HG02943 (cell line): ENCODE measurements at regions not wholly inside any gene's neighbourhood (a gene's known extent, or its start where the extent isn't known, plus 50 kb on each side); places are given as distances from the start of the nearest gene placed in this dataset.

Experiments
- ATAC-seq: cut with Tn5 transposase; IDR thresholded peaks from one replicate; pipeline ENCODE4 v1.9.1; 2021; ENCODE audit warnings: mild to moderate bottlenecking, low read depth, moderate library complexity; ENCODE audit not compliant: unreplicated experiment

DNA sequence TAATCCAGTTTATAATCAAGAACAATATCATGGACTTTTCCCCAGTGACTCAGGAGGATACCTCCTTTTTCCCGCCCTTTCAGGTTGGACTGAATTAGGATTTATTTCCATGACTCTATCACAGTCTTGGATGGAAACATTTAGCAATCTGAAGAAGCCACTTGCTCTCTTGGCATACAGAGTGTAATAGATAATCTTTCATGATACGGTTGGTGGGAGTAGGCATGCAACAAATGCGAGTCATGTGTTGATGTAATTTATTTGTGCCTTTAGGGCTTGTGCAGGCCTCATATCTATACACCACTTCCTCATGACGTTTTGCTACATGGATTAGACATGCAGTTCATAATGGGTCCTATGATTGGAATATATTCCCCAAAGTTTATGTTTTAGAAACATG is 54.2 kb upstream of the MCTP2 start:
- no peak for ATAC-seq

DNA sequence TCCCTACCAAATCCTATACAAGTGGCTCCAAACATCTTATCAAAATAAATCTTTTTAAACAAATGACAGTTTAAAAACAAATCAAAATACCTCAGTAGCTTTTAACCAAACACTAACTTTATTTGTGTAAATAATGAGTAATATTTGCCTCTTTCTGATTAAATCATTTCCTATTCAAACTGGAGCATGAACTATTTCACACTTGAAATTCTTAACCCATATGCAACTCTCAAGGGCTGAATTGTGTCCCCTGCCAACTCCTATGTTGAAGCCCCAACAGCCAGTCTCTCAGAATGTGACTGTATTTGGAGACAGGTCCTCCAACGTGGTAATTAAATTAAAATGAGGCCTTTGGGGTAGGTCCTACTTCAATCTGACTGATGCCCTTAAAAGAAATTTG is 55.9 kb upstream of the MCTP2 start:
- no peak for ATAC-seq

DNA sequence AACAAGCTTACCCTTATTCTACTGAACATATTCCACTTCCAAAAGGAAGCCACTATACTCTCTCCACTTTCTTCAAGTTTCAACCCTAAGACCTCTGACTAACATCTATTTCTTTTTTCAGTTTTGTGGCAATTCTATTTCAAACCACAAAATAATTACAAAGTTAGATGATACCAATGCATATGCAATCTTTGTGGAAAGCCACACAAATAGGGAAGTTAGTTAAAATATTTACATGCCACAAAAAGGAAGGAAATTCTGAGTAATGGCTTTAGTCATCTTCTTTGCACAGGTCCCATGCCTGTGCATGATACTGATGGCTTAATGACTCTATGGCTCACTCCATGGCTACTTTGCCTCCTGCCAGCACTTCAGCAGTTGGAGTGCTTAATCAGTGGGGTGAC is 57.0 kb upstream of the MCTP2 start:
- peak; percentile 66 for ATAC-seq

DNA sequence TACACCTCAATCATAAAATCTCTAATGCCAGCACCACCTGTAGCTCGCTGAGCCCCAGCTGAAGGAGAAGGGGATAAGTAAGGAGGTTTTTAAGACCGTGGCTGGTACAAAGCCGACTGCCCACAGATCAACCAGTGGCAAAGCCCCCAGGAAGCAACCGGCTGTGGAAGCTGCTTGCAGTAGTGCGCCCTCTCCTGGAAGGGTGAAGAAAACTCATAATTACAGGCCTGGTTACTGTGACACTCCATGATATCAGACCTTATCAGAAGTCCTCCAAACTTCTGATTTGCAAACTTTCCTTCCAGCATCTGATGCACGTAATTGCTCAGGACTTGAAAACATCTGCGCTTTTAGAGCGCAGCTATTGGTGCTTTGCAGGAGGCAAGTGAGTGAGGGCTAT is 63.1 kb upstream of the MCTP2 start:
- ATAC-seq = no peak

DNA sequence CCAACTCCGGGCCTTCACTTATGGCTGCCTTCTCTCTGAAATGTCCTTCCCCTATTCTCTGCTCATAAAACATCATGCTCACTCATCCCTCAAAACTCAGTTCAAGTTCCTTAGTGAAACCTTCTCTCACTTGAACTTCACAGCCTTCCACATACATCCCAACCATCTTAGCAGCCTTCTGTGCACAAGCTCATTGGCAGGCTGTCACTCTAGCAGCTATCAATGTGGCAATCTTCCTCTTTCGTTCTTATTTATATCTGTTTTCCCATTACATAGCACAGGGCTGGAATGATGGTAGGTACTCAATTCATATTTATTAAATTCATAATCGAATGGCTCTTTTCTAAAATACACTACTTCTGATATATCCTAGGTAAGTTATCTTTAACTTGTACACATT is 66.4 kb upstream of the MCTP2 start:
- no peak for ATAC-seq

DNA sequence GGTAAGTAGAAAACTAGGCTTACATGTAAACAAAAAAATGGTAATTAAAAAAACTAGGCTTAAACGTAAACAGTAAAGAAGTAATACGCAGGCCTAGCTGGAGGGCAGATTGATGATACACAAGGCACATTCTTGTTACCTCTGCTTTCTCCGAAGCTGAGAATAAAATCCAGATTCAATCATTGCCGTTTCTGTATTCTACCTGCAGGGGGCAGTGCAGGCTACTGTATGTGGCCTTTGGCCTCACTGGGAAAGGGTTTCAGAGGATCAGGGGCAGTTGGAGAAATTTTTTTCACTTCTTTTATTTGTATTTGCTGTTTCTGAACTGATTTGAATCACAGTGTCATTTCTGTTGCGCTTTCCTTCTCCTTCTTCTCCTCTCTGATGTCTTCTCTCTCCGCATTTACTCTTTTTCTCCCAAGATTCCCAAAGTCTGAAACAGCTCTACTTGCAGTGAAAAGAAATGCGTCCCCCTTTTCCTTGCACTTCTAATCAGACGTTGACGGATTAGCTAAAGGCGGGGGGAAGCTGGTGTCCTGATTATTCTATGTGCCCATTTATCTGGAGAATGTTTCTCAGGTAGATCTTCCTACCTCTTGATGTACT is 67.1 kb upstream of the MCTP2 start:
- ATAC-seq = no peak

DNA sequence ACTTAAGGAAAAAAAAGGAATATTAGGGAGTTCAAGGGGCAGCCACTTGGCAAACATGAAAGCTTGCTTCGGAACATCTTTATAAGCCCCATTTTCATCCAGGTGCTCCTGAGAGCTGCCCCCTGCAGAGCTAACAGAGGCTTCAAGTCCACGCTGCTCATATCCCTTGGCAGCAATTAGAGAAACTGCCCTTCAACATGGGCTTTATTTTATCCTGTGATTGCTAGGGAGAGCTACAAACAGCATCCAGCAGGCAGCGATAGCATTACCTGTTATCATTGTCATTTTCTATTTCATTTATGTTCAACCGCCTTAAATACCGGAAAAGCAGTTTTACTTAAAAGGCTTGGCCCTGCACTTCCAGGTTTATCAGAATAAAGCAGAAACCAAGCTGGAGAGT is 68.4 kb upstream of the MCTP2 start:
- ATAC-seq = no peak

DNA sequence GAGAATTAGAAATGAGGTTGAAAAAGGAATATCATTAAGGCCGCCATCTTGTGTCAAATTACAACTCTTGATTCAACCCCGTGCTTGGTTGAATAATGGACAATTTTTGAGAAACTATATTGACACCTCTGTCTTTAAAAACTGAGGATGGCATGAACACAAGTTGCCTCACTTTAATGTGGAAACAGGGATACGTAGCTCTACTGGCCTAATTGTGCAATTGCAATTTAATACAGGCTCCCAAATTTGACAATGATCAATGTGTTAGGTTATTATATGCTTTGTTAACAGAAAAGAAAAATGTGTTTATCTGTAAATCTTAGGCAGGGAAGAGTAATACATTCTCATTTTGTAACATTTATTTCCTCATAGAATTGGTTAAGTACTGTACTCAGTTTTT is 77.1 kb upstream of the MCTP2 start:
- ATAC-seq = no peak

DNA sequence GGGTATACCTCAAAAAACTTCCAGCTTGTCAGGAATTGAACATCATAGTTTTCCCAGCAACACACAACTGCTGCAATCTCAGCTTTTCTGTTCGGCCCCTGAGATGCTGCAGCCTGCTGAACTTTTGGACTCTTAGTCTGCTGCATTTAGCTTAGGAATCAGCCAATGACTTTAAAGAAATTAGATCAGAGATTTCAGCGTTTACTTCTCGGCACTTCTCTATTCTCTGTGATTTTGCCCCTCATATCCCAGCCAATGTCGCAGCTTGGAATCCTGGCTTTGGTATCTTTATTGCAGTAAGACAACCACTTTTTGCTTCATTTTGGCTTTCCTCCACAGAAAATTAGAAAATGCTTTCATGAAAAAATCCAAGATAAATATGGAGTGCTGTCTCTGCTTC is 86.3 kb upstream of the MCTP2 start:
- ATAC-seq = no peak

DNA sequence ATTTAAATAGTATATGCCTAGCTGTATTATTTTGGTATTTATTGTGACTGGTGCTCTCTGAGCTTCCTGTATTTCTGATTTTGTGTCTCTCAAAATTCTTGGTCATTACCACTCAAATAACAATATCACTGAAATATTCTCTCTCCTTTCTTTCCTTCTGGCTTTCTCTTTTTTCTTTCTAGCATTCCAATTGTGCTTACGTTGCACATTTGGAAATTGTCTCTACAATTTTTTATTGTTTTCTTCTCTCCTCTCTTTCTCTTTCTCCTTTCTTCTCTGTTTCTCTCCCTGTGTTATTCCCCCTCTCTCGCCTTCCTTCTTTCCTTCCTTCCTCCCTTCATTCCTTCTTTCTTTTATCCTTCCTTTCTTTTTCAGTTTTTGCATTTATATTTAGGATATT is 89.6 kb upstream of the MCTP2 start:
- no peak for ATAC-seq

DNA sequence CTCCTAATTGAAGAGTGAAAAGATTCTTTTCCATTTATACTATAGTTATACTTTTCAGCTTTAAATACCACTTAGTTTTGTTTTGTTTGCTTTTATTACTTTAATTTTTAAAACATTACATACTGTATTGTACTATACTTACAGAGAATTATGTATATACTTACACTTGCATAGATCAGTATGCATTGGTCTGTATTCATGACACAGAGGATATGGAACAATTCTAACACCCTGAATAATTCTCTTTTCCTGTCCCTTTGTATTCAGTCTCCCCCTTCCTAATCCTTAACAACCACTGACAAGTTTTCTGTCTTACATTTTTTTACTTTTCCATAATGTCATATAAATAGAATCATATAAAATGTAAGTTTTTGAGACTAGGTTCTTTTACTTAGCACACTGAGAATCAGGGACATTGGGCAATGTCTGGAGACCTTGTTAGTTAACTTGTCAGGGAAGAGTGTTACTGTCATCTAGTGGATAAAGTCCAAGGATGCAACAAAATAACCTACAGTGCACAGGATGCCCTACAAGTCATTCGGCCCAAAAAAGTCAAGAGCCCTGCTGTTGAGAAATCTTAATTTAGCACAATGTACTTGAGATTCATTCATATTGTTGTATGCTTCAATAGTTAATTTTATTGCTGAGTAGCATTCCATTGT is 95.7 kb upstream of the MCTP2 start:
- no peak for ATAC-seq

DNA sequence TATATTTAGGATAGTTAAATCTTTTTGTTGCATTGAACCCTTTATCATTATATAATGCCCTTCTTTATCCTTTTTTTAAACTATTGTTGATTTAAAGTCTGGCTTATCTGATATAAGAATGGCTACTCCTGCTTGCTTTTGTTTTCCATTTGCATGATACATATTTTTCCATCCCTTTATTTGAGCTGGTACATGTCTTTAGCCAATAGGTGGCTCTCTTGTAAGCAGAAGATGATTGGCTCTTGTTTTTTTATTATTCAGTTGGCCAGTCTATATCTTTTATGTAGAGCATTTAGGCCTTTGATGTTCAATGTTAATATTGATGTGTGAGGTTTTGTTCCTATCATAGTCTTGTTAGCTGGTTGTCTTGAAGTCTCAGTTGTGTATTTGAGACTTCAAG is 99.5 kb upstream of the MCTP2 start:
- ATAC-seq = no peak

DNA sequence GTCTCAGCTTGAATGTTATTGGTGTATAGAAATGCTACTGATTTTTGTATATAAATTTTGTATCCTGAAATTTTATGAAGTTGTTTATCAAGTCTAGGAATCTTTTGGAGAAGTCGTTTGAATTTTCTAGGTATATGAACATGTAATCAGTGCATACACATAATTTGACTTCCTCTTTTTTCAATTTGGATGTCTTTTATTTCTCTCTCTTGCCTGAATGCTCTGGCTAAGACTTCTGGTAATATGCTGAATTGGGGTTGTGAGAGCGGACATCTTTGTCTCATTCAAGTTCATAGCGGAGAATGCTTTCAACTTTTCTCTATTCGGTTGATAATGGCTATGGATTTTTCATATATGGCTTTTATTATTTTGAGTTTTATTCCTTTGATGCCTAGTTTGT is 100.9 kb upstream of the MCTP2 start:
- no peak for ATAC-seq

DNA sequence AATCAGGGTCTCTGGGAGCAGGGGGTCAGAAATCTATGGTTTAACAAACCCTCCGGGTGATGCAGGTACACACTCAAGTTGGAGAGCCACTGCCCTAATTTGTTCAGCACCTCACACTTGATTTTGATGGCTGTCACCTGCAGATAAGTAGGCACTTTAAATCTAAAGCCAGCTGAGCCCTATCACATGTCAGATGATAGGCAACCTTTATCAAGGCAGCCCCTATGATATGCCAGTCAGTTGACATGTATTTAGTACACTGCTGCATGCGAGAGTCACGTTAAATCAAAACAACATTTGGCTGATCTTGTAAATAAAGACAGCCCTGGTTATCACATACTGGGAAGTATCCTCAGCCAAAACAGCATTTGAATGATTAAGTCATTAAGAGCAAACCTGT is 104.4 kb upstream of the MCTP2 start:
- no peak for ATAC-seq

DNA sequence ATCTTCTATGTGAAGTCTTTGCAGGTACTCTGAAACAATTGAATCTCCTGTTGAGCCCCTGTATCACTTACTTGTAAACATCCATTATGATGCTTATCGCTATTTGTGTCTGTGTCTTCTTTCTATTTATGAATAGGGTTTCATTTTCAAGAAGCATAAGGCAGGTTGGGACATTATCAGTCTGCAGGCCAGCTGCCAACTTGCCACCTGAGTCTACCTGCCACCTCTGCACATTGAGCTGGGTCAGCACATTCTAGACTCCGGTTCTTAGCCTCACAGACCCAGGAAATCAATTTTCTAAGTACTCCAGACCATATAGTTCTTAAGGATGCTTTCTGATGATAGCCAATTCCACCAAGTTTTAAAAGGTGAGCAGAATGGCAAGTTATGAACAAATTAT is 105.7 kb upstream of the MCTP2 start:
- no peak for ATAC-seq

DNA sequence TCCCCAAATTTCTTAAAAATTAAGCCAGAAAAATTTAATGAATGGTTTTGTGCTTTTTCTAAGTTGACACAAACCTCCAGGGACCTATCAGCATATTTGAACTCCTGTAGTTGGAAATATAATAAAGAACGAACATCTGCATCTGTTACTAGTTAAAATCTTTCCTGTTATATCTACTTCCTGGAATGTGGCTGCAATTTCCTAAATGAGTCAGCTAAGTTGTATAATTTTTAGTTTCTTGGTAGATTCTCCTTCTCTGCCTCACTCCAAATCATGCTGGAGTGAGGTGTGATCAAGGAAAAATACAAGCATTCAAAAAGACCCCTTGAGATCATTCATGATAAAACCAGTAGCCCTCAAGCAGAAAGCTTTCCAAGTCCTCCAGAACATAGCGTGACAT is 106.2 kb upstream of the MCTP2 start:
- ATAC-seq = no peak

DNA sequence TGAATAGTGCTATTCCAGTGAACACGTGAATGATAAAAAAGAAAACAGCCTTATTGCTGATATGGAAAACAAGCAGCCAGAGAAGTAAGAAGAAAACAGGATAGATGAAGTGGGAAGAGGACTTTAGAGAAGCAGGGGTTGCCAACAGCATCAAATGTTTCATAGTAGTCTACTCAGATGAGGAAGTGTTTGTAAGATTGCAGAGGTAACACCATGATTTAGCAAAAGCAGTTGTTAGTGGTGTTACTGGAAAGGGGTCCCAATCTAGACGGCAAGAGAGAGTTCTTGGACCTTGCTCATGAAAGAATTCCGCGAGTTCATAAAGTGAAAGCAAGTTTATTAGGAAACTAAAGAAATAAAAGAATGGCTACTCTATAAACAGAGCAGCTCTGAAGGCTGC is 108.8 kb upstream of the MCTP2 start:
- ATAC-seq = no peak

DNA sequence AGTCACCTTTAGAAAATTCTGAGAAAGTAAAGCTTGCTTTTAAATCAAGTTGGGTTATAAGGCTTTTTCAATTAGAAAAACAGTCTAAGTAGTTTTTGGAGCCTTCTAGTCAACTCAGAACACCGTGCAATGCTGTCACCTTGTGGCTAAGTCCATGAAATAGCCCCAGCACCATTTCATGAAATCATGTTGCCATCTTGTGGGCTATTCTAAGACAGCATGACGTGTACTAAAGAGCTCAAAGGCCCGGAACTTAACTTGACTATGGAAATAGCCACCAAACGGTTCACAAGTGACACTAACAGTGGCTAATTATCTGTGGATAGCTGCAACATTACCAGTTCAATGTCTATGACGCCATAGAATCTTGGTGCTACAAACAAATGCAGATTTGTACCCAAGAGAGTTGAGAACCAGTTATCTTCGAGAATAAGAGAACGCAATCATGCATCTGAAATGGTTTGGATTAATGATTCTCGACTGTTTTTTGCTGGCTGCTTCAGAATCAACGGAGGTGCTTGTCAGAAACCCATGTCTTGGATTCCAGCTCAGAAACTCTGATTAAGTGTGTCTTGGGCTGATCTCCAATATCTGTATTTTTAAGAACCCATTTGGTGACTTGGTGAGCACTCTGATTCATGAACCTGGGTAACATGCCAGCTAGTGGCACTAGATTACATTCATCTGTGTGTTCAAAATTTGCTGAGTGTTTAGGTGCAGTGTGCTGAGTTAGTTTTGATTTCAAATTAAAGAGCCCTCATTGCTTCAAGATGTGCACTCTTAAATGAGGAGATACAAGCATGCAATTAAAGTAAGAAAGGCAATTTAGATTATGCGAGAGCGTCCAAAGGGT is 111.2 kb upstream of the MCTP2 start:
- peak; percentile 99 for ATAC-seq

DNA sequence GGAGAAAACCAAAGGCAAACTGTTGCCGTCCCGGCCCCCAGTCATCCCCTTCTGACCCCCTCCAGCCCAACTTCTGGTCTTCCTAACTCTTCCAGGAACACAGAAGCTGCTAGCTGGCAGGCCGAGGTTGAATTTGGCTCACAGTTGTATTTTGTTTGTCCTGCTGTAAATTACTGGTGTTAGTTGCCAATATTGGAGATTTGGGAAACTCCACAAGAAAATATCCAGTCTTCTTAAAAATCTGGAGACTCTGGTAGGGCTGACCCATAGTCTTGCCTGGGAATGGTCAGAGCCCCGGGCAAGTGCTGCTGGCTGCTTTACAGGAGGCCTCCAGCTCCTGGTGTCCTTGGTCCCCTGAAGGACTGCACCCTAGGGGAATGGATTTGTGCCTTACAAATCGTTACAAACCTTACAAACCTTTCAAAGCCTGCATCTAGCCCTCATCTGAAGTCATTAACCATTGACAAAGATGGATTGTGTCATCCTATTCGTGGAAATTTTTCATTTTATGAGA is 112.0 kb upstream of the MCTP2 start:
- no peak for ATAC-seq

DNA sequence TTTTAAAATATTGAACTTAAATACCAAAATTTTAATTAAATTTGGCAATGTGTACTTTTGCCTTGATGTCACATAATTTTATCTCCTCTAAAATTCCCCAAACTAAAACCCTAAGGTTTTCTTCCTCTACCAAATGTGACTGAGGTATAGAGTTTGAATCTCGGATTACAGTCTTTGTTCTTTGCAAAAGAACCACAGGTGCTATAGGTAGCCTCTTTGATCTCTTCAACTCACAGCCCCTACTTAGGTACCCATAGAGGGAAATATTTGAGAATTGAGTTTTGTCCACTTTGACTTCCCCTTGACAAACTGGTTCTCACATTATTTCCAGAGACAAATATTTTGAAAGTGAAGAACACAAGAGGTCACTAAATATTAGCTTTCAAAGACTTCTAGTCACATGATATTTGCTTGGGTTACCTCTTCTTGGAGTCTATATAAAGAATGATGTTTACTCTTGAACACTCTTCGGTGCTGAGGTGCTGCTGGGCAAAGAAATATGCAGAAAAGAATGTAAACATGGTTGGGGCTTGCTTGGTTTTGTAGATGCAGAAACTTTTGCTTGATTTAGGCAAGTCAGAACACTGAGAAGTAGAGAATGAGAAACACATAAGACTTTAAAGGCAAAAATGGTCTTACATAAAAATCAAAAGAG is 120.8 kb upstream of the MCTP2 start:
- ATAC-seq = no peak

DNA sequence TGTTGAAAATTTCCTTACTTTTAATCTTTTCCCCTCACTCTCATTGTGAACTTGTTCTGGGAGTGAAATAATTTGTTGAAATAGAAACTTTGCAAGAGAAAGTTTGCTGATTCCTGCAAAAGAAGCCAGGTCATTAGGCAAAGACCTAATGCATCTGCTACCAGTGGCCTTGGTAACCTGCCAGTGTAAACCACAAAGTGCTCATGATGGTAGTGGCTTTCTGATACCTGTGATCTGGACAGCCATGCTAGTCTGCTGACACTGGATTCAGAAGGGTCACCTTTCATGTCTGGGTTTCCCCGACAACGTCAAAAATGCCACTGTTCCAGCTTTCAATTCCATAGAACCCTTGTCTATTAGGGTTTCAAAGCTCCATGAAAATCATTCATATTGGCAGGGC is 123.7 kb upstream of the MCTP2 start:
- no peak for ATAC-seq
